NT2/D1 (cell line): ENCODE measurements at regions not wholly inside any gene's neighbourhood (a gene's known extent, or its start where the extent isn't known, plus 50 kb on each side); places are given as distances from the start of the nearest gene placed in this dataset.

Source experiments
- DNase-seq: peaks from one replicate; pipeline ENCODE4 v3.0.0-alpha.2; 2011; ENCODE audit warnings: low read depth, low spot score
- H3K27me3 ChIP-seq: 2 replicates; pipeline ENCODE4 v1.6.0; 2011; ENCODE audit warnings: mild to moderate bottlenecking; ENCODE audit not compliant: insufficient read length, insufficient read depth
- H3K36me3 ChIP-seq: 2 replicates; pipeline ENCODE4 v1.6.1; 2011; ENCODE audit warnings: mild to moderate bottlenecking, low read length, mixed read lengths; ENCODE audit not compliant: insufficient read depth, insufficient read length
- H3K4me1 ChIP-seq: 2 replicates; pipeline ENCODE4 v1.5.1; 2011; ENCODE audit not compliant: insufficient read depth, insufficient read length
- H3K4me3 ChIP-seq: 2 replicates; pipeline ENCODE4 v1.5.1; 2011; ENCODE audit warnings: low read depth; ENCODE audit not compliant: insufficient read length
- H3K9ac ChIP-seq: 2 replicates; pipeline ENCODE4 v1.6.0; 2011; ENCODE audit warnings: low read depth; ENCODE audit not compliant: insufficient read length
- H3K9me3 ChIP-seq: 2 replicates; pipeline ENCODE4 v1.5.1; 2011; ENCODE audit warnings: mild to moderate bottlenecking, low read length; ENCODE audit not compliant: insufficient read depth
- SUZ12 ChIP-seq: IDR thresholded peaks from 2 replicates; pipeline ENCODE4 v1.6.1; 2011; ENCODE audit not compliant: insufficient read length, insufficient read depth; ENCODE audit errors: extremely low read depth
- YY1 ChIP-seq: IDR thresholded peaks from 2 replicates; pipeline ENCODE4 v1.6.1; 2011; ENCODE audit not compliant: insufficient read length, insufficient read depth
- ZNF274 ChIP-seq: IDR thresholded peaks from 2 replicates; pipeline ENCODE4 v1.6.1; 2011; ENCODE audit warnings: mild to moderate bottlenecking, low read depth, low read length

DNA sequence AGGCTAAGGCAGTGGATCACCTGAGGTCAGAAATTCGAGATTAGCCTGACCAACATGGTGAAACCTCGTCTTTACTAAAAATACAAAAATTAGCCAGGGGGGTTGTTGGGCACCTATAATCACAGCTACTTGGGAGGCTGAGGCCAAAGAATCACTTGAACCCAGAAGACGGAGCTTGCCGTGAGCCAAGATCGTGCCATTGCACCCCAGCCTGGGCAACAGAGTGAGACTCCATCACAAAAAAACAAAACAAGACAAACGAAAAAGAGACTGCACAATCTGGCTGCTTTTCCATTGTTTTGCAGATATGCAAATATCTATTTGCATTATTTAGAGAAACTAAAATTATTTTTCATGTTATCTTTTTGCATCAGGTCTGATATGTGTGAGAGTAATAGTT lies 83.6 kb downstream of the ZNF486 start:
- H3K9me3 ChIP-seq, result peaks cover 4% of the 10 kb centered on the region; the same call in 1 of the 2 replicates
- peaks cover 7% of the 10 kb centered on the region for H3K4me1 ChIP-seq
- H3K4me3 ChIP-seq, result no peak overlapping the region
- H3K36me3 ChIP-seq, result no peaks in the 10 kb centered on the region
- TF ChIP-seq ZNF274, result no peak
- TF ChIP-seq SUZ12, result no peak
- TF ChIP-seq YY1, result no peak
- no peaks in the 10 kb centered on the region for H3K27me3 ChIP-seq
- no peak for DNase-seq
- no peak overlapping the region for H3K9ac ChIP-seq

DNA sequence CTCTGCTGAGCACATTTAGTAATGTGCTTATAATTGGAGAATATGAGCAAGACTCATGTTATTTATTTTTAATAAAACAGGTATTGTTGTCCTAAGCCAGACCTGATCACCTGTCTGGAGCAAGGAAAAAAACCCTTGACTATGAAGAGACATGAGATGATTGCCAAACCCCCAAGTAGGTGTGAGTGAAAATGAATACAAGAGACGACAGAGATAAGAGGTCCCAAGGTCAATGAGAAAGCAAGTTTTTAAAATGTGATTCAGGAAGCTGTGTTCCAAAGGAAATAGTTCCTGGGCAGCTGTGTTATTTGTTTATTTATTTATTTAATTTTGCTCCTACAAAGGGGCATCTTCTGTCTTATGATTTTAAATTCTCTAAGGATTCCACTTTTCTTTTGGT lies 83.1 kb downstream of the ZNF486 start:
- Histone ChIP-seq H3K27me3 (no peaks in the 10 kb centered on the region), H3K4me3 (no peak overlapping the region), H3K4me1 (peaks cover 7% of the 10 kb centered on the region), H3K36me3 (no peaks in the 10 kb centered on the region), H3K9ac (no peak overlapping the region), H3K9me3 (peaks cover 2% of the 10 kb centered on the region; the same call in 1 of the 2 replicates)
- no peak for DNase-seq
- TF ChIP-seq ZNF274 (no peak), YY1 (no peak), SUZ12 (no peak)
